H4 (cell line): ENCODE measurements at regions not wholly inside any gene's neighbourhood (a gene's known extent, or its start where the extent isn't known, plus 50 kb on each side); places are given as distances from the start of the nearest gene placed in this dataset.

Experiments used
- DNase-seq: peaks from one replicate; pipeline ENCODE4 v3.0.0-alpha.2; 2015; ENCODE audit warnings: low spot score

- DNase-seq, result peak; percentile 8
Observed at GRCh38 chr1:194538453-194538852, 1352.0 kb upstream of the B3GALT2 start.

DNA sequence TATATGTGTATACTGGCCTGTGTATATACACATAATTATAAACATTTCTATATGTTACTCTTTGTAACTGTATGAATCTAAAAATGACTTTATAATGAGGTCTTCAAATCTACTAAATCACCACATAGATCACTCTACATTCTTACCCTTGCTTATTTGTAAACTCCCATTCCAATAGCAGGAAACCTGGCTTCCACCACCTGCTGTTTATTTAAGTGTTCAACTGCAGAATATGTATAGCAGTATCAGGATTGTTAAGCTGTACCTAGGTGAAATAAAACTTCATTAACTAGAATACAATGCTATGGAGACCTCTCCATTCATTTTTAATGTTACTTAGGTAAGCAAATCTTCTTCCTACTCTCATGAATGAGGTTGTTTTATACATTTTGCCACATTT is 1351.1 kb upstream of the B3GALT2 start:
- DNase-seq, result no peak

- no peak for DNase-seq
Observed at GRCh38 chr1:194535369-194535768, 1349.0 kb upstream of the B3GALT2 start.

- no peak for DNase-seq
Observed at GRCh38 chr1:194534784-194535183, 1348.4 kb upstream of the B3GALT2 start.

- DNase-seq, result no peak
Observed at GRCh38 chr1:194533641-194534040, 1347.2 kb upstream of the B3GALT2 start.

DNA sequence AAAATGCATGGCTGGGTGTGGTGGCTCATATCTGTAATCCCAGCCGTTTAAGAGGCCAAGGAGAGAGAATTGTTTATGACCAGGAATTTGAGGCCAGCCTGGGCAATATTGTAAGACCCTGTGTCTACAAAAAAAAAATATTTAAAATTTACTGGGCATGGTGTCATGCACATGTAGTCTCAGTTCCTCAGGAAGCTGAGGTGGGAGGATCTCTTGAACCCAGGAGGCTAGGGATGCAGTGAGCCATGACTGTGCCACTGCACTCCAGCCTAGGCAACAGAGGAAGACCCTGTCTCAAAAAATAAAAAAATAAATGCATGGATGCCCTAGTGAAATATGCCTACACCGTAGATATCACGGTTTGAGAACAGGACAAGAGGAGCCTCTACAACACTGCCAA is 1331.2 kb upstream of the B3GALT2 start:
- no peak for DNase-seq

DNA sequence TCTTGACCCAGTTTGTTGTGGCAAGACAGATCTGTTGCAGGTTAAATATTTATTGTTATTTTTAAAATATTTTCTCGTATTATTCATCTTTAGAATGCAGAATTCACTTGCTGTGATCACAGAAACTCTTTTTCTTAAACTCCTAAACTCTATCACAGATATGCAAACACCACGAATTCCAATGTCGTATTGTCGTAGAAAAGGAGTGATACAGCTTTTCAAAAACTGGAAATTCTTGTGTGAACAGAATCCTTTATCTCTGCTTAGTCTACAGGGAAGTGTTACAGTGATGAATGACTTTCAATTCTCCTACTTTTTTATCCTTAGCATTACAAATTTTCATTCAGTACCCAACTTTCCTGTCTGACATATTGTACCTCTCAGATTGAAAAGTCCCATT is 1329.5 kb upstream of the B3GALT2 start:
- no peak for DNase-seq

GRCh38 chr1:194512957-194513356 is 1326.5 kb upstream of the B3GALT2 start:
- no peak for DNase-seq

- no peak for DNase-seq
Observed at GRCh38 chr1:194512345-194512744, 1325.9 kb upstream of the B3GALT2 start.

DNA sequence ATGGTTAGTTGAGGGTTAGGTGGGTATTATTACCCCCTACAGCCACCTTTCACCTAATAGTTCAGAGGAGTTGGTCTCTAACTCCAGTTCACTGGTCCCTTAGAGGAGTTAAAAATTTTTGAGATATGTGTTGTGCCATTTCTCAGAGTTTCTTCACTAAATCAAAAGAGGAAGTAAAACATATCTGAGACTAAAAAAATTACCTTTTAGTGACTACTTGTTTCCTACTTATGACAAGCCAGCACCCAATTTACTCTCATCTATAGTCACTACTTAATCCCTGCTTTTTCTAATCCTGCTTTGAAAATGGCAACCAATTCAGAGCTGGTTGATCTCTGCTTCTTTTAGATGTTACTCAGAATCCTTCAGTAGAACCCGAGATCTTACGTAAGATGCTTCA is 1316.8 kb upstream of the B3GALT2 start:
- DNase-seq, result no peak

DNA sequence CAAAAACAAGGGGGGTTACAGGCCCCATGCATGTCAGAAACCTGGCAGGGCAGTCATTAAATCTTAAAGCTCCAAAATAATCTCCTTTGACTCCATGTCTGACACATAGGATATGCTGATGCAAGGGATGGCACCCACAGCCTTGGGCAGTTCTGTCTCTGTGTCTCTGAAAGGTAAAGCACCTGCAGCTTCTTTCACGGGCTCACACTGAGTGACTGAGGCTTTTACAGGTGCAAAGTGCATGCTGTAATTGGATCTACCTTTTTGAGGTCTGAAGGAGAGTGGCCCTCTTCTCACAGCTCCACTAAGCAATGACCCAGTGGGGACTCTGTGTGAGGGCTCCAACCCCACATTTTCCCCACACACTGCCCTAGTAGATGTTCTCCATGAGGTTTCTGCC is 1309.0 kb upstream of the B3GALT2 start:
- no peak for DNase-seq

DNA sequence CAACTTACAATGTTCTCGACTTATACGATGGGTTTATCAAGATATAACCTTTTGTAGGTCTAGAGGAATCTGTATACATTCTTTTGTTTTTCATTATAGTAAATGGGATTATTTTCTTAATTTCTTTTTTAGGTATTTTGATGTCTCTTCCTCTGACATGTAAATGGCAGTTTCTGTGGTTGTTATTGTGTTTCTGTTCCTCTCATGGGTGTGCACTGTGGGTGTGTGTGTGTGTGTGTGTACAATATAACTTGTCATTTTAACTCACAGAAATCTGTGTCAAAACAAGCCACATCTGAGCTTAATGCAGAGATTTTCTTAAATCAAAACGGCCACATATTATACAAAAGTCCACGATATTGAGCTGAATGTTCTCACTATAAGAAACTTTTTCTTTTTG is 1300.8 kb upstream of the B3GALT2 start:
- no peak for DNase-seq

DNA sequence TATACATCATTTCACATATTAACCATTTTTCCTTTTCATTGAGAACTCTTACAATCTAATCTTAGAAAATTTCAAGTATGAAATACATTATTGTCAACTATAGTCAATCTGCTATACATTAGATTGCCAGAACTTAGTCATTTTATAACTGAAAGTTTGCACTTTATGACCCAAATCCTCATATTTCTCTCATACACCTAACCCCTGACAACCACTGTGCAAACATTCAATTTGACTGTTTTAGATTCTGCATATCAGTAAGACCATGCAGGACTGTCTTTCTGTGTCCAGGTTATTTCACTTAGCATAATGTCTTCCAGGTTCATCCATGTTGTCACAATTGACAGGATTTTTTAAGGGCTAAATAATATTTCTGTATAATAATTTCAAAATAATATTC is 1299.0 kb upstream of the B3GALT2 start:
- DNase-seq, result no peak

- DNase-seq, result no peak
Observed at GRCh38 chr1:194478731-194479130, 1292.3 kb upstream of the B3GALT2 start.

- DNase-seq, result no peak
Observed at GRCh38 chr1:194477908-194478307, 1291.5 kb upstream of the B3GALT2 start.

DNA sequence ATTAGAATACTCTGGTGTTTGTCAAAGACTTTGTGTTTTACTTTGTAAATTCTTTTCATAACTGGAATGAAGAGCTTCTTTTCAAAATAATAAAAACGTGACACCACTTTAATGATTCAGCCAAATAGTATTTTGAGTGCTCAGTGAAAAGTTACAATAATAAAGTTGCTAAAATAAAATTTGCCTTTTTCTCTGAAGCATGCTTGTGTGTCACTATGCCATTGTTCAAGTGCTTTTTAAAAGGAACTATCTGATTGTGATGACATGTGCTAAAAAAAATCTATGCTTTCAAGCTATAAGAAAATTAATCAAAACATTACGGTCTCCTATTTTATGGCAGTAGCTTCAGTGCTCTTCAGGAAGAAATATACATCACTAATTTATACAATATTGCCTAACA is 1290.5 kb upstream of the B3GALT2 start:
- no peak for DNase-seq

- no peak for DNase-seq
Observed at GRCh38 chr1:194476351-194476750, 1289.9 kb upstream of the B3GALT2 start.

- DNase-seq, result no peak
Observed at GRCh38 chr1:194474701-194475100, 1288.3 kb upstream of the B3GALT2 start.

DNA sequence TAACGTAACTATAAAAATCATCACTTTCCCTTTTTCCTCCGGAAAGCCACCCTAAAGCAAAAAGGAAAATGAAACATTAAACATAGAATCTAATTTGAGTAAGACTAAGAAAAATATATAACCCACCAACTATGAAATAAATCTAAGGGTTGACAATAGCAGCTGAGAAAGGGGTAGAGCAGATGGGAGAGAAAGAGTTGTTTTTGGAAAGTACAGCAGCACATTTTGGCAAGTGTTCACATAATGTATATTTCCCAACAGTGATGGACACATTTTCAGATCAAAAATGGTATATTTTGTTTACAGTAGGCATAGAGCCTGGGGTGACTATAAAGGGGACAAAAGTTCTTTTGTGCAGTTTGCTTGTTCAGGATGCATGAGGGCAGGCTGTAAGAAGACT is 1287.4 kb upstream of the B3GALT2 start:
- no peak for DNase-seq

- no peak for DNase-seq
Observed at GRCh38 chr1:194469282-194469681, 1282.9 kb upstream of the B3GALT2 start.

- DNase-seq, result no peak
Observed at GRCh38 chr1:194466706-194467105, 1280.3 kb upstream of the B3GALT2 start.

- no peak for DNase-seq
Observed at GRCh38 chr1:194447636-194448035, 1261.2 kb upstream of the B3GALT2 start.

GRCh38 chr1:194445244-194445643 is 1258.8 kb upstream of the B3GALT2 start:
- no peak for DNase-seq

GRCh38 chr1:194442901-194443575 is 1256.6 kb upstream of the B3GALT2 start:
- DNase-seq, result no peak
